ENCODE measurements at regions not wholly inside any gene's neighbourhood (a gene's known extent, or its start where the extent isn't known, plus 50 kb on each side); places are given as distances from the start of the nearest gene placed in this dataset.

DNA sequence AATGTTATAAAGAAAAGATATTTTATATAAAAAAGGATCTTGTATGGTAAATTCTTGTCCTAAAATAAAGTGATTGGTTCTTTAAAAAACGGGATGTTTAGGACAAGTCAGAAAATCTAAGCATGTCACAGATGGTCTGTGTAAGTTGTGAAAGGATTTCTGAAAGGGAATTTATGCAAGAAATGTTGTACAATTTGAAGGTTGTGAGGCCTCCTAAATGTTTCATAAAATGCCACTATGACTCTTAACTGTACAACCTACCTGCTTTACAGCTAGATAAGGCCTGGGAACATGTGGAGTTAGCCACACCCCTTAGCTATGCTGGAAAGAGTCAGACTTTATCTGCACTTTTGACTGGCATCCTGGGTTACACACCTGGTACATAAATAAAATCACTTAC lies 951.5 kb upstream of the POU3F4 start:
- TF ChIP-seq POLR2A (IDR thresholded peaks at IDR 0.05; ENCODE audit: low read depth, low read length) = no peak
- no peak for TF ChIP-seq TAF1 (IDR thresholded peaks at IDR 0.05; ENCODE audit: borderline replicate concordance, low read depth, low read length)
- no peak for TF ChIP-seq POLR2AphosphoS5 (IDR thresholded peaks at IDR 0.05; ENCODE audit: low read depth, low read length)
